Mesendoderm (in vitro differentiated cells): ENCODE measurements at regions not wholly inside any gene's neighbourhood (a gene's known extent, or its start where the extent isn't known, plus 50 kb on each side); places are given as distances from the start of the nearest gene placed in this dataset.

Source experiments
- DNase-seq: peaks from one replicate; pipeline ENCODE4 v3.0.0; 2013
- H2AK5ac ChIP-seq: 2 replicates; pipeline ENCODE4 v1.6.1; 2013; ENCODE audit warnings: low read length, inconsistent platforms
- H2BK120ac ChIP-seq: 2 replicates; pipeline ENCODE4 v1.6.1; 2013; ENCODE audit warnings: low read depth, mild to moderate bottlenecking, low read length, moderate library complexity, mixed read lengths
- H2BK15ac ChIP-seq: replicated peaks from 2 replicates; pipeline ENCODE4 v1.6.1; 2013; ENCODE audit warnings: low read depth, mild to moderate bottlenecking, moderate library complexity
- H2BK5ac ChIP-seq: 2 replicates; pipeline ENCODE4 v1.6.1; 2013; ENCODE audit warnings: low read length, inconsistent platforms
- H3K18ac ChIP-seq: 2 replicates; pipeline ENCODE4 v1.6.1; 2013; ENCODE audit warnings: mild to moderate bottlenecking, low read length, mixed read lengths
- H3K23ac ChIP-seq: one replicate; pipeline ENCODE4 v1.6.1; 2013; ENCODE audit warnings: low read length
- H3K27ac ChIP-seq: 2 replicates; pipeline ENCODE4 v1.5.1; 2013; ENCODE audit warnings: low read depth, mild to moderate bottlenecking, inconsistent platforms, low read length, moderate library complexity
- H3K27me3 ChIP-seq: 2 replicates; pipeline ENCODE4 v1.6.1; 2013; ENCODE audit warnings: low read length, control low read depth, mild to moderate bottlenecking, inconsistent platforms; ENCODE audit not compliant: insufficient read depth, poor library complexity
- H3K36me3 ChIP-seq: 2 replicates; pipeline ENCODE4 v1.6.1; 2013; ENCODE audit warnings: low read length, inconsistent platforms; ENCODE audit not compliant: control insufficient read depth, insufficient read depth
- H3K4ac ChIP-seq: one replicate; pipeline ENCODE4 v1.6.1; 2013; ENCODE audit warnings: low read depth, mild to moderate bottlenecking, low read length, moderate library complexity
- H3K4me1 ChIP-seq: 2 replicates; pipeline ENCODE4 v1.6.1; 2013; ENCODE audit warnings: low read depth, low read length, inconsistent platforms; ENCODE audit not compliant: control insufficient read depth
- H3K4me2 ChIP-seq: 2 replicates; pipeline ENCODE4 v1.6.1; 2013; ENCODE audit warnings: low read length
- H3K4me3 ChIP-seq: 2 replicates; pipeline ENCODE4 v1.5.1; 2013; ENCODE audit warnings: mild to moderate bottlenecking, low read length
- H3K56ac ChIP-seq: one replicate; pipeline ENCODE4 v1.6.1; 2013; ENCODE audit warnings: low read length
- H3K79me1 ChIP-seq: 2 replicates; pipeline ENCODE4 v1.6.1; 2013; ENCODE audit warnings: low read length, inconsistent platforms
- H3K79me2 ChIP-seq: 2 replicates; pipeline ENCODE4 v1.6.1; 2013; ENCODE audit warnings: mild to moderate bottlenecking, low read length; ENCODE audit not compliant: control insufficient read depth, insufficient read depth
- H3K9ac ChIP-seq: 2 replicates; pipeline ENCODE4 v1.6.1; 2013; ENCODE audit warnings: low read length, inconsistent platforms
- H4K5ac ChIP-seq: one replicate; pipeline ENCODE4 v1.6.1; 2013; ENCODE audit warnings: low read length
- H4K8ac ChIP-seq: one replicate; pipeline ENCODE4 v1.6.1; 2013; ENCODE audit warnings: low read depth, mild to moderate bottlenecking, control low read depth, low read length, moderate library complexity
- WGBS: extraction: QIAGEN DNeasy Blood & Tissue Kit; methylation state at CpG from one replicate; pipeline ENCODE4 v1.1.7; 2013; ENCODE audit warnings: low lambda C conversion rate, missing lambda C conversion rate; ENCODE audit not compliant: insufficient coverage; ENCODE audit errors: extremely low coverage; 5-methylcytosine and 5-hydroxymethylcytosine counted together

GRCh38 chr12:126481688-126482087 is 1416.5 kb downstream of the AACS start:
- no peak overlapping the region for H3K4me3 ChIP-seq

GRCh38 chr12:126482238-126482889 is 1417.1 kb downstream of the AACS start:
- Histone ChIP-seq H2BK5ac (no peak overlapping the region), H3K56ac (no peak overlapping the region), H2BK15ac (no peak overlapping the region), H3K4ac (no peak overlapping the region), H4K8ac (no peak overlapping the region), H3K27ac (no peak overlapping the region), H3K79me1 (no peaks in the 10 kb centered on the region), H3K23ac (no peak overlapping the region), H3K4me1 (no peaks in the 10 kb centered on the region), H3K36me3 (no peaks in the 10 kb centered on the region), H3K27me3 (no peaks in the 10 kb centered on the region), H2BK120ac (no peak overlapping the region), H4K5ac (no peak overlapping the region), H3K18ac (no peak overlapping the region), H3K4me2 (no peak overlapping the region), H3K9ac (no peak overlapping the region), H3K4me3 (no peak overlapping the region), H3K79me2 (no peaks in the 10 kb centered on the region), H2AK5ac (no peak overlapping the region)
- DNase-seq, result no peak
- WGBS, result no CpG with 5 or more reads among the region's 2 CpGs

More at GRCh38 chr12:126481688-126482087, 1416.5 kb downstream of the AACS start:
- H3K27me3 ChIP-seq, result no peaks in the 10 kb centered on the region
- DNase-seq, result no peak
- no peak overlapping the region for H2BK15ac ChIP-seq
- H2BK120ac ChIP-seq, result no peak overlapping the region
- H3K4ac ChIP-seq, result no peak overlapping the region
- H3K23ac ChIP-seq, result no peak overlapping the region
- H4K5ac ChIP-seq, result no peak overlapping the region
- no peak overlapping the region for H3K4me2 ChIP-seq
- H3K79me2 ChIP-seq, result no peaks in the 10 kb centered on the region
- H2AK5ac ChIP-seq, result no peak overlapping the region
- H3K56ac ChIP-seq, result peak overlapping the region; percentile 49
- no CpG with 5 or more reads among the region's 6 CpGs for WGBS
- no peaks in the 10 kb centered on the region for H3K36me3 ChIP-seq
- H4K8ac ChIP-seq, result no peak overlapping the region
- H3K27ac ChIP-seq, result no peak overlapping the region
- no peaks in the 10 kb centered on the region for H3K79me1 ChIP-seq
- H3K4me1 ChIP-seq, result no peaks in the 10 kb centered on the region
- H3K18ac ChIP-seq, result no peak overlapping the region
- no peak overlapping the region for H3K9ac ChIP-seq
- H2BK5ac ChIP-seq, result no peak overlapping the region

- H3K18ac ChIP-seq, result no peak overlapping the region
- H4K8ac ChIP-seq, result no peak overlapping the region
- no peak overlapping the region for H3K56ac ChIP-seq
- no peak for DNase-seq
- H2AK5ac ChIP-seq, result no peak overlapping the region
- H3K4ac ChIP-seq, result no peak overlapping the region
- no peaks in the 10 kb centered on the region for H3K79me2 ChIP-seq
- H3K4me3 ChIP-seq, result no peak overlapping the region
- no CpG with 5 or more reads among the region's 17 CpGs for WGBS
- H3K36me3 ChIP-seq, result no peaks in the 10 kb centered on the region
- no peak overlapping the region for H3K4me2 ChIP-seq
- H3K27me3 ChIP-seq, result no peaks in the 10 kb centered on the region
- no peak overlapping the region for H3K9ac ChIP-seq
- no peaks in the 10 kb centered on the region for H3K79me1 ChIP-seq
- no peak overlapping the region for H2BK15ac ChIP-seq
- no peak overlapping the region for H3K23ac ChIP-seq
- no peaks in the 10 kb centered on the region for H3K4me1 ChIP-seq
- no peak overlapping the region for H2BK5ac ChIP-seq
- H4K5ac ChIP-seq, result no peak overlapping the region
- no peak overlapping the region for H2BK120ac ChIP-seq
- H3K27ac ChIP-seq, result no peak overlapping the region
Measured at GRCh38 chr12:126483145-126484068, 1418.2 kb downstream of the AACS start.

GRCh38 chr12:126487431-126487980 is 1422.3 kb downstream of the AACS start:
- Histone ChIP-seq H3K79me1 (no peaks in the 10 kb centered on the region), H2AK5ac (no peak overlapping the region), H3K4me1 (no peaks in the 10 kb centered on the region), H3K56ac (no peak overlapping the region), H3K36me3 (no peaks in the 10 kb centered on the region), H4K5ac (no peak overlapping the region), H3K9ac (no peak overlapping the region), H3K23ac (no peak overlapping the region), H3K27me3 (no peaks in the 10 kb centered on the region), H2BK15ac (no peak overlapping the region), H3K79me2 (no peaks in the 10 kb centered on the region), H3K4me2 (no peak overlapping the region), H4K8ac (no peak overlapping the region), H3K4ac (no peak overlapping the region), H3K18ac (no peak overlapping the region), H3K4me3 (no peak overlapping the region), H2BK120ac (no peak overlapping the region), H3K27ac (no peak overlapping the region), H2BK5ac (no peak overlapping the region)
- no peak for DNase-seq
- WGBS, result no CpG with 5 or more reads among the region's 4 CpGs

GRCh38 chr12:126488806-126489205 is 1423.6 kb downstream of the AACS start:
- H2BK120ac ChIP-seq, result no peak overlapping the region
- no peak overlapping the region for H3K4me2 ChIP-seq
- H3K79me1 ChIP-seq, result no peaks in the 10 kb centered on the region
- H2BK5ac ChIP-seq, result no peak overlapping the region
- H3K4me3 ChIP-seq, result no peak overlapping the region
- H3K9ac ChIP-seq, result no peak overlapping the region
- H3K36me3 ChIP-seq, result no peaks in the 10 kb centered on the region
- H3K27ac ChIP-seq, result no peak overlapping the region
- H3K79me2 ChIP-seq, result no peaks in the 10 kb centered on the region
- no CpG with 5 or more reads among the region's 3 CpGs for WGBS
- DNase-seq, result no peak
- no peak overlapping the region for H3K18ac ChIP-seq
- no peak overlapping the region for H2AK5ac ChIP-seq
- H4K5ac ChIP-seq, result no peak overlapping the region
- H3K27me3 ChIP-seq, result no peaks in the 10 kb centered on the region
- H2BK15ac ChIP-seq, result no peak overlapping the region
- H3K4me1 ChIP-seq, result no peaks in the 10 kb centered on the region
- H3K4ac ChIP-seq, result no peak overlapping the region
- H3K56ac ChIP-seq, result no peak overlapping the region
- H3K23ac ChIP-seq, result no peak overlapping the region
- H4K8ac ChIP-seq, result no peak overlapping the region
